GM19397 (cell line): ENCODE measurements at regions not wholly inside any gene's neighbourhood (a gene's known extent, or its start where the extent isn't known, plus 50 kb on each side); places are given as distances from the start of the nearest gene placed in this dataset.

Source experiments
- ATAC-seq: cut with Tn5 transposase; IDR thresholded peaks from one replicate; pipeline ENCODE4 v1.9.1; 2021; ENCODE audit warnings: mild to moderate bottlenecking, moderate library complexity; ENCODE audit not compliant: unreplicated experiment

DNA sequence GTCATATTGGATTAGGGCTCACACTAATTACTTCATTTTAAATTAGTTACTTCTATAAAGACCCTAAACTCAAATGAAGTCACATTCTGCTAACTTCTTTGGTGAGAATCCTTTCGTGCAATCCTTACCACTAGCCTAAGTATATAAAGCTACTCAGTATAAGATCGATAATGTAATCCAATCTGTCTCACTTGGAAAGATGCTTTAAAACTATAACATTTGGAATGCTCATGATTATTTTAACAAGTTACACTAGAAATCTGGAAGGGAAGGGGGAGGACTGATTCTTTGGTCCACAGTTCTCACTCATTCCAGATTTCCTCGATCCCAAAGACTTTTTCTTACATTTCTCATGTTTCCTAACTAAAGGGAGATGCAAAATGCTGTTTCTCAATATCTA, 336.4 kb upstream of the SLIT2 start:
- ATAC-seq: no peak

DNA sequence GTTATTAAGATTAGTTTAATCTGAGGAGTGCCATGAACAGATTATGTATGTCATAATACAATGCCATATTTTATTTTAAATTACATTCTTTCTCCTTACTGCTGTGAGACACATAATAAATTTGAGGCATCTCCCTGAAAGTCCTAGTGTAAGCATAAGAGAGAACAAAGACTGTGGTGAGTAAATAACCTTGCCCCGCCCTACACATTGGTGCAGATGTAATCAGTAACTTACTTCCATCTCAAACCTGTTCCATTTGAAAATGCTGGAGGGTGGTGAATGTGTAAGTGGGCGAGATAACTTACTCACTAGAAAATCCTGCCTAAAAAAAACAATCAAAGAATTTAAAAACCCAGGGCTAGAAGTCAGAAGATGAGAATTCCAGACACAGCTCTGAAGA, 338.1 kb upstream of the SLIT2 start:
- no peak for ATAC-seq

DNA sequence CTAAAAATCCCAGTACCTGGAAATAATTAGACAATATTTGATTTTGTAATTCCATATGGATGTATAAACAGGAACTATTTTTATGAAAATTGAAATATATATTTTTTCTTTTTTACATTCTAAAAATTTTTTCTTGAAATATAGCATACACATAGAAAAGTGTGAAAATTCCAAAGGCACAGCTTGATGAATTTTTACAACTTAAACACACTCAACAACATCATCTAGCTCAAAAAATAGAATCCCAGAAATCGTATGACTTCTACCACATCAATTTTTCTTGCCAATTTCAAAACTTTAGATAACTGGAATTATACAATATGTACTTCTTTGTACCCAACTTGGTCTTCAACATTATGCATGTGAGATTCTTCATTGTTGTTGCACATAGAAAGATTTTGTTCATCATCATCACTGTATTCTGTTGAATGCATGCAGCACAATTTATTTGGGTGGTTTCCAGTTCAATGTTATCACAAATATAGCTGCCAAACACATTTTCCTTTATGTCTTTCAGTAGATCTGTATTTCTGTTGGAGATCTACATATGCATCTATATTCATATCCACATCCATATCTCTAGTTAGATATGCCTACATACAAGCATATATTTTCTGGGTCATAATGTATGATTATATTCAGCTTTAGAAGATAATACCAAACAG, 340.7 kb upstream of the SLIT2 start:
- no peak for ATAC-seq

DNA sequence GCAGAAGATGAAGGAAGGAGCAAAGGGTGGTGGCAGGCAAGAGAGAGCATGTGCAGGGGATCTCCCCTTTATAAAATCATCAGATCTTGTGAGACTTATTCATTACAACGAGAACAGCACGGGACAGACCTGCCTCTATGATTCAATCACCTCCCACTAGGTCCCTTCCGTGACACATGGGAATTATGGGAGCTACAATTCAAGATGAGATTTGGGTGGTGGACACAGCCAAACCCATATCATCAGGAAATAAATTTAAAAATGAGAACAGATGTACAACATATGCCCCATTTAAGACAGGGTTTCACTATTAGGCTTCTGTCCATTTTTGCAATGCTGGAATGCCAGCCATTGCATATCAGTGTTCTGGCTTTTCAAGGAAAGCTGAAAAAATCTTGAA, 346.7 kb upstream of the SLIT2 start:
- ATAC-seq: no peak

DNA sequence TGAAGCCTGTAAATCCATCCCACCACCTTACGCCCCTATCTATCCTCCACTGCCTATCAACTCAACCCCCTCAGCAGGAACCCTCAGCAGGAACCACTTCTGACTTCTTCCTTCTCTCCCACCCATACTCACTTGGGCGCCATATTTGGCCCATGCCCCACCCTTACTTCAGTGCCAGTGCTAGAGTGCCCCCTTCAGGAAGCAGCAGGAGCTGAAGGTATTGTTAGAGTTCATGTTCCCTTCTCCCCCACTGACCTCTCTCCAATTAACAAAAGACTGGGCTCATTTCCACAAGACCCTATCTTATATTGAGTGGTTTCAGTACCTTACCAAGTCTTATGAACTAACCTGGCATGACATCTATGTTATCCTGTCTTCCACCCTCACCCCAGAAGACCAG, 363.1 kb upstream of the SLIT2 start:
- ATAC-seq: no peak

DNA sequence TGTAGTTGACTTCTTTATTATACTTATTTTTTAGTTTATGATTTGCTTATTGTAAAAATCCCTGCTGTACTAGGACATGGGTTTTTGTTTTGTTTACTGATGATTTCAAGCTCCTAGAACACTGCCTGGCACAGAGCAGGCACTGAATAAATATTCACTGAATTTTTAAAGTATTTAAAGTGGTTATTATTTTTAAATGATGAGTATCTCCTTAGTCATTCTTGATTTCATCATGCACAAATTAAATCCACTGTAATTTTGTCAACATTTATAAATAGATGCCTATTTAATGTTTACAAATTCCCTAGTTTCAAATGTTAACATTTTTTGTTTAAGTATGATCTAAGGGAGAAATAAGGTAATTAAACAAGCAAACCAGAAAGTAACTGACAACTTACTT, 367.9 kb upstream of the SLIT2 start:
- ATAC-seq: no peak

DNA sequence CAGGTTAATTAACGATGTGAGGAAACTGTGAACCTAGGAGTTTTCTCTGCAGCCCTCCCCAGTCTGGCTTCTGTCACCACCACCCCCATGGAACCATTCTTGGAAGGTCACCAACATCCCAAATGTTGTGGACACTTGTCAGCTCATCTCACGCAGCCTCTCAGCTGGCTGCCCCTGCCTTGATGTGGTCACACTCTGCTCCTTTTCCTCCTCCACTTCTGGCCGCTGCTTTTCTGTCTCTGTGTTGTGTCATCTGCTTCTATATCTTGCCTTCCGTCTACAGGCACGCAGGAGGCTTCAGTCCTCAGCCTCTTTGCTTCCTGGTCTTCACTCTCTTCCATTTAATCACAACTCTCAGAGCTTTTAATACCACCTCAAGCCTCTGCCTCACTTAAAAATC, 371.5 kb upstream of the SLIT2 start:
- ATAC-seq: no peak

DNA sequence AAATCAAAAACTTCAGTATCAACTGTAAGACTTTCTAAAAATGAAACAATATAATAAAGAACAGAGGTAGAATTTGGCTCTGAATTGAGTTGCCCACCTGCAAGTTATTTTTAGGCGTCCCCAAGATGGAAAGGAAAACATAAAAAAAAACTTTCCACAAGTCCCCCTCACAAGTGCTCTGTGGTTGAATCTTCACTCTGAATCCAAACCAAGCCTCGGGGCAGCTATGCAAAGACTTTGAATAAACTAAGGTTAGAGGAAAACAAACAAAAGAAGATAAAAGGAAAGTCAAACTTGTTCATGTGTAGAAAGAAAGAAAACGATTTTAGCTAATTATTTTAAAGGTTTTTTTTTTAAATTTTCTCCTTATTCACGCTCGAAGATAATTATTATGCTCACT, 372.4 kb upstream of the SLIT2 start:
- ATAC-seq: no peak

DNA sequence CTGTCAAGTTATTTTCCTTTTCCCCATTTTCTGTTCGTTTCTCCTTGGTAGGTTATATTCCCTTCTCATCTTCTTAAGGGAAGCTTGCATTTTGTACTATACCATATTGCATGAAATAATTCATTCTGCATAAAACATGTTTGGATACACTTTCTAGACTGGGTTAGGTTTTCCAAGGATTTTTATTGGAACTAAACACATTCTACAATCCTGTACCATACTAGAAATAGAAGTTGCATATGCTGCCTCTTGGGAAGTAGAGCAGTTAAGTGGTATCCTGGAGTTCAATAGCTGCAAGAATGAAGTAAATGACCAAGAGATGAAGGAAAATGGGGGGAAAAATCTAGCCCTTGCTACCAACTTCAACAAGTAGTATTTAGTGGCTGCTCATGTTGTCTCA, 393.7 kb upstream of the SLIT2 start:
- ATAC-seq: no peak

DNA sequence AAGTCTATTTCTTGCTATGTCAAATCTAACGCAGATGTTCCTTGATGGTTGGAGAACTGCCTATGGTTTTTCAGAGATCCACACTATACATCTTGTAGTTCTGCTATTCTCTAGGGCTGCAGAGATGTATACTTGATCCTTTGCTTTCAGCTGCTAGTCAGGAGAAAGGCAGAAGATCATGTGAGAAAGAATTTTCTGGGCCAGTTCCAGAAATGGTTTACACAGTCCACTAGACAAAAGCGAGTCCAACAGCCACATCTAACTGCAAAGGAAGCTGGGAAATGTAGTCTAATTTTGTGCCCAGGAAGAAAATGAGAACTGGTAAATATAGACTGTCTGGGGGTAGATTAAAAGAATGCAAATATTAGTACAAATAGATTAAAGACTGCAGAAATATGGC, 394.3 kb upstream of the SLIT2 start:
- ATAC-seq: no peak

DNA sequence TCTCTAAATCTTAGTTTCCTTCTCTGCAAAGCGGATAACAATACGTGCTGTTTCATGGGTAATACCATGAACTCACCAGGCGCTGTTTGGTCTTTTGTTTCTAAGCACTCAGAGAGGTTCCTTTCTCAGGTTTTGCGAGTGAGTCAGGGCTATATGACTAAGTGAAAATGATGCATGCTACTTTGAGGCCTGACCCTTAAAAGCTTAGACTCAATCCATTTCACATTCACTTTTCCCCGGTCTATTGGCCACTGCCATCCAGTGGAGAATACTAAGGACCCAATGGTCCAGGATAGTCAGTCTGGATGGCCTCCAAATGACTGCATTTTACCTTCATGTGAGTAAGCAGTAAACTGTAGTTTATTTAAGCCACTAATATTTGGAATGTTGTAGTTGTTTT, 400.8 kb upstream of the SLIT2 start:
- ATAC-seq: no peak

DNA sequence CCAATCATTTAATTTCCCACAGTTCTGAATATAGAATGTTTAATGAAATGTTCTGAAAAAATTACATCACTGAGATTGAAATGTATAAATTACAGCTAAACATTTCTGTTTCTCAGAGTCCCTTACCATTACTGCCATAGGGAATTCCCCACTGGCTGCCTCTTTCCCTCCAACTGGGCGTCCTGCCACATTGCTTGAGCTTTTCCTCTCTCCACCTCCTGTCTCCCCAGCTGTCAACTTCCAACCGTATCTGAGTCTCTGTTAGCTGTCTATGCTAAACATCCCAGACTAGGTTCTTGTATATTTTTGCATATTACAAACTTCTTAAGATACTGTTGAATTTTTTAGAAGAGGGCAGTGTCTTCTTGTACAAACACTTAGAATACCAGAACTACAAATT, 407.3 kb upstream of the SLIT2 start:
- ATAC-seq: no peak

DNA sequence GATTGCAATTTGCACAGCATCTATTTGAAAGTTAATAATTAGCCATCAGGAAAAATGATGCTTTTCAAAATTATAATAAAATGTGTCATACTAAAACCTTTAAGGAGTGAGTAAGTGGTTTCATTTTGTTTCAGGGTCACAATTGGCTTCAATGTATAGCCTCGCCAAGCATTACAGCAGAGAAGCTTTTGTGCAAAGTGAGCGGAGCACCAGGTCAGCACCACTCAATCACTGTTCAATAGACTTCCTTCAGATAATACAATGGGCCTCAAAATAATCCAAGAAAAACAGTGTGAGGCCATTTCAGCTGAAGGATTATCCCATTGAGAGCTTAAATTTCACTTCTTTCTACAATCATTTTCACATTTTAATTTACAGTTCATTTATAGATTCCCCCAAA, 409.2 kb upstream of the SLIT2 start:
- no peak for ATAC-seq

DNA sequence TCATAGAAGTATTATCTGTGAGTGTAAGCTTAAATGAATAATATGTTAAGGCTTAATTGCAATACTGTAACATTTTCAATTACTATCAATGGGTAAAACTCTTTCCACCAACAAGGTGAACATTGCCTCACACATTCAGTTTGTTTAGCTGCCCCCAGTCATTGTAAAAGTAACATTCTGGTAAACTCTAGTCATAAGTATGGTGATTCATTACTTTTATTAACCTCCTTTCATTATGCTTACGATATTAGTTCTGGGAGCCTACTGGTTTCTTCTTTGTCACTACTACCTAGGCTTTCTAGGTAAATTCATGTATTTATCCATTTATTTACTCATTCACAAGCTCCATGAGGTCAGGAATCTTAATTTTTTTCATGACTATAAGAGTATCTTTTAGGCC, 412.8 kb upstream of the SLIT2 start:
- no peak for ATAC-seq

DNA sequence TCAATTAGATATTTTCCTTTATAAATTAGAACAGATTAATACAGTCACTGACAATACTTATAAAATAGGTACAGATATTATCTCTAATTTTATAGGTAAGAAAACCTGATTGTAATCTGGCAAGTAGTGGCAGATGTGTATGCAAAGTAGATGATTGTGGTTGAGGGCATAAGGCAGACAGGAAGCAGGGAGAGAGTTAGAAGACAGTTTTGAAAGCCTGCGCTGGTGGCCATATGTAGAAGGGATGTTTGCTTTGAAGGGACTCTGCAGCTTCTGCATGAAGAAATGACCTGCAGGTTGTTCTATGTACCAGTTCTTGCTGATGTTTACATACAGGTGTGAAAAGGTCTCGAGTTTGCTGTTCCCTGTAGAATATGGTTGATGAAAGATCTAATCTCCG, 416.3 kb upstream of the SLIT2 start:
- ATAC-seq: no peak

DNA sequence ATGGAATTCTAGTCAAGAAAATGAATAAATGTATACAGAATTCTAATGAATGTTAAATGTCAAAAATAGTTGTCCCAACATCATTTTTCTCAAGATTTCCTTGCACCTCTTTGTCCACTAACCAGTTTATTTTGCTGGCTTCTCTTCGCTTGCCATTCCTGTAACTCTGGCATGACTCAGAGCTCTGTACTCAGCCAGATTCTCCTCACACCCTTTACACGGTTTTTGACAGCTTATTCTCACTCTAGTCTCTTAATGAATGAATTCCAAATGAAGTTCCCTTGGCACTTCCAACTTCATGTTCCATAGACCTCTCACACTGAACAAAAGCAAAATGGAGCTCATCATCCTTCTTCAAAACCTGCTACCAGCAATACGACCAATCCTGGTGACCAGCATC, 419.3 kb upstream of the SLIT2 start:
- ATAC-seq: no peak

DNA sequence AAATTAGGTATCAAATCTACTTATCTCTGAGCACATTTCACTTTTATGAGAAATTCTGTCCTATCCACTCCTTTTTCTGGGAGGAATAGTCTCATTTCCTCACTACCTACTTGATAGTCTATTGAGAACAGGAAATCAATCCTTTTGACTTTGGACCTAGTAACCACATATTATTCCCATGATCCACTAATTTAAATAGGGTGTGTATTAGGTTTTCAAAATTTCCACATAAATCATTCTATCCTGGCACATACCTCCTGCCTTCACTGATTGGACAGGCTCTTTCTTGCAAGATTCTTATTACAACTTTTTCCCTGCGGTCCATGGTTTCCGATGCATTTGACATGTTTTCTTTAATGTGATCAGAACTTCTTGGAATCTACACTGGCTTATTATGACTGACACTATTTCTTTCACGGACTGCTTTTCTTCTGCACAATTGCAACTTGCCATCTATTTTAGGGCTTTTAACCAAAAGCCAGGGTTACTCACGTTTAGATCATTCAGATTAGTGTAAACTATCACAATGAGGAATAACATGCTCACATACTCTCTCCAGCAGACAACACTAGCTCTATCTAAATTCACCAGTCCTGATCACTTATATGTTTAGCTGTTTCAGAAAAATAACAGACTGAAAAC, 419.9 kb upstream of the SLIT2 start:
- ATAC-seq: no peak

DNA sequence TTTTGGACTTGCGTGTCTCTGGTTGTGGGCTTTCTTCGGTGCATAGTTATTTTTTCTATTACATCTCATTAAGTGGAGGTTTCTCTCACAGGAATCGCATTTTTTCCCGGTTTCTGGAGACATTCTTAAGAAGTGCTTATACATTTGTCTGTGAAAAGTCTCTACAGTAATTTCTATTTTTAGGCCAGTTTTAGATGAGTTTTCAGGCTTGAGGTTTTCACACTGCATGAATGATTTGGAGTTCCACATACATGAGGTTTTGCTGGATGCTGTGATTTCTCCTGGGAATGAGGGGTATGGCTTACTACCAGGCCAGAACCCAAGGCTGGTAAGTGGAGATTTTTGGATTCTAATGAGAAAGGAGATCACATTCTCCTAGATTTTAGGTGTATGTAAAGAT, 422.6 kb upstream of the SLIT2 start:
- ATAC-seq: no peak

DNA sequence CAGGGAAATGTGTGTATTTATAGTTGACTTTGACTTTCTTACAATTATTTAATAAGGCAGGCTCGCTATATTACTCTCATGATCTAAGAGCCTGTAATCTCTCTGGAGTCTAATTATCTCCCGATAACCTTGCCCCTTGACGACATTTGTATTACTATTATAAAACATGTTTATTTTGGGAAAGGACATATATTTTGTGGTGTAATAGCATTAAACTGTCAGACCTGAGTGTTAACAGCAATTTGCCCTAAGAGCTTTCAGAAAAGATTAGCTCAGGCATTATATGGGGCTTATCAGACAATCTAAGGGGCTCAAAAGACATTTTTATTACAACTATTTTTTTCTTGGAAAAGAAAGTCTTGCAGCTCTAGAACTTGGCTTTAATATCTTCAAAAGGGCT, 427.9 kb upstream of the SLIT2 start:
- no peak for ATAC-seq

DNA sequence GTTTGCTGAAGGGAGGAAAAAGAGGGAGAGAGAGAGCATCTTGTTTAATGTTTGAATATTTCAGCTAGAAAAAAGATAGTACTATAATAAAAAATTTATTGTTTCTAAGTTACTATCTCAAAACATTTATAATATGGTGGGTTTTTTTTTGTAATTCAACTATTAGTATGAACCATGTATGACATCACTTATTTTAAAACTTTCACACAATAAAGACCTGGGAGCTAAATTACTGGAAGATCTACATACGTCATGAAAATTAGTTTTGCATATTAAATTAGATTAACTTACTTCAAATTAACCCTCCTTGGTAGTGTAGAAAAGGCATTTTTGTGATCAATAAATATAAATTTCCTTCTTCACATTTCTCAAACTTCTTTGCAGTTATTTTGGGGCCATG, 432.0 kb upstream of the SLIT2 start:
- ATAC-seq: no peak

DNA sequence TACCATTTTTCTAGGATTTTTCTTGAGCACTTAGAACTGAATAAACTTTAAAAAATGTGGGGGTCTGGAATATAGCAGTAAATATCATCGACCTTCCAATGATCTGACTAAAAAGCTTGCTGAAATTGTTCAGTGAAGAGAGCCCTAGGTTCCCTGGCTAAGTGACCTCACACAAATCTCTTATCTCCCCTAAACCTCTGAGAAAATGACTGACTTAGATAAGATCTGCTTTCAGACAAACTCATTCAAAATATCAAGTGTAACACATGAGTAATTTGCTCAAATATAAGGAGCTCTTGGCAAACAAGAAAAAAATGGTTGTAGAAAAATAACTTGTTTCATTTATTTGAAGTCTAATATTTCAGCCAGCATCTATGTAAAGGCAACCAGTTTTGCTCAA, 441.7 kb upstream of the SLIT2 start:
- ATAC-seq: no peak

DNA sequence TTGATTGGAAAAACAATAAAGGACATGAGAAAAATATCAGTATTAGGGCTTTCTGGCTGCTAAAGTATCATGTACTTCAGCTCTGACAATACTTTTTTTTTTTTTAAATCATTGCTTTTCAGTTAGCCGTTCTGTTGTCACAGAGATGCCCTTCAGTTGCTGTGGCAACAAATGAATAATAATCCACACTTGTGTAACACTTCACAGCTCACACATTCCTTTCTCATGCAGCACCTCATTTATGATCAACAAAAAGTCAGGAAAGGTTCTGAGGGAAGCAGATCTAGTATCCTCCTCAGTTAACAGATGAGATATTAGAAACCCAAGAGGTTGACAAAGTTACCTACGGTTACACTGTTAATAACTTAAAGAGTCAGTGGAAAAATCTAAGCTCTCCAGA, 444.2 kb upstream of the SLIT2 start:
- ATAC-seq: no peak

DNA sequence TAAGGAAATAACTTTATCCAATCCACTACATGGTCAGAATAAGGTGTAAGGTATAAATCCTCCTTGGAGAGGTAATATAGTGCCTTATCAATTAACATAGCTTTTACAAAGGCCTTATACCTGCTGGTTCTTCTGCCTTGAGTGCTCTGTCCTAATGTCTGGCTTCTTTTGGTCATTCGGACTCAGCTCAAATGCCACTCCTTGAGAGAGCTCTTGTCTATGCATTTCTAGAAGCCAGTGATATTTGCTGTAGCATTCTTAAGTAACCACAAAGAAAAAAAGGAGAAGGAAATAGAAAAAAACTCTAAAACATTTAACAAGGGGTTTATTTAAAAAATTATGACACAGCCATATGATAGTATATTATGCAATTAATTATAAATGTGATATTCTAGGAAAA, 444.8 kb upstream of the SLIT2 start:
- ATAC-seq: no peak
